ENCODE measurements at regions not wholly inside any gene's neighbourhood (a gene's known extent, or its start where the extent isn't known, plus 50 kb on each side); places are given as distances from the start of the nearest gene placed in this dataset.

GRCh38 chr2:176686328-176686727 lies 417.1 kb downstream of the MTX2 start:
- DNase-seq, result no peak

- DNase-seq, result no peak
These were observed 418.1 kb downstream of the MTX2 start for GRCh38 chr2:176687342-176687741.

- DNase-seq, result no peak
These were observed 418.7 kb downstream of the MTX2 start for GRCh38 chr2:176687944-176688343.

- DNase-seq, result no peak
These were observed 420.5 kb downstream of the MTX2 start for GRCh38 chr2:176689711-176690110.

- no peak for DNase-seq
These were observed 422.2 kb downstream of the MTX2 start for GRCh38 chr2:176691471-176691870.

GRCh38 chr2:176692533-176692932 lies 423.3 kb downstream of the MTX2 start:
- DNase-seq, result no peak

- DNase-seq, result no peak
These were observed 429.9 kb downstream of the MTX2 start for GRCh38 chr2:176699098-176699497.

GRCh38 chr2:176699644-176700043 lies 430.4 kb downstream of the MTX2 start:
- no peak for DNase-seq

- DNase-seq, result no peak
These were observed 432.9 kb downstream of the MTX2 start for GRCh38 chr2:176702131-176702530.

GRCh38 chr2:176704282-176704858 lies 435.1 kb downstream of the MTX2 start:
- DNase-seq, result no peak

- no peak for DNase-seq
These were observed 440.1 kb downstream of the MTX2 start for GRCh38 chr2:176709149-176709951.

GRCh38 chr2:176709991-176710390 lies 440.7 kb downstream of the MTX2 start:
- DNase-seq, result no peak

GRCh38 chr2:176710657-176711186 lies 441.5 kb downstream of the MTX2 start:
- no peak for DNase-seq

GRCh38 chr2:176725873-176726645 lies 456.8 kb downstream of the MTX2 start:
- no peak for DNase-seq

- DNase-seq, result no peak
These were observed 458.5 kb downstream of the MTX2 start for GRCh38 chr2:176727696-176728095.

GRCh38 chr2:176729706-176730569 lies 460.7 kb downstream of the MTX2 start:
- DNase-seq, result no peak

- no peak for DNase-seq
These were observed 463.5 kb downstream of the MTX2 start for GRCh38 chr2:176732780-176733179.

GRCh38 chr2:176733698-176734430 lies 464.6 kb downstream of the MTX2 start:
- no peak for DNase-seq

GRCh38 chr2:176734868-176735267 lies 465.6 kb downstream of the MTX2 start:
- no peak for DNase-seq

- no peak for DNase-seq
These were observed 470.3 kb upstream of the HNRNPA3 start for GRCh38 chr2:176742271-176742670.

- DNase-seq, result no peak
These were observed 468.9 kb upstream of the HNRNPA3 start for GRCh38 chr2:176743671-176744070.

- DNase-seq, result no peak
These were observed 468.4 kb upstream of the HNRNPA3 start for GRCh38 chr2:176744146-176744545.

All from CD4-positive, alpha-beta T cell treated with Interleukin-17A for 4 hours (primary cell).